Spinal cord (tissue), 9 donors: ENCODE measurements at regions not wholly inside any gene's neighbourhood (a gene's known extent, or its start where the extent isn't known, plus 50 kb on each side); places are given as distances from the start of the nearest gene placed in this dataset.
"Not testable (repeated sequence)": the region's sequence is repeated elsewhere in the genome, so short reads cannot be mapped to it uniquely, and the experiment has no call there.

ENCODE experiments used
- DNase-seq, 6 donors: peaks; one replicate each; pipeline versions ENCODE4 v3.0.0 to v3.0.0-alpha.2; 2013 to 2015; ENCODE audit warnings: low spot score in 6 of 6, low read depth in 4 of 6
- H3K27ac ChIP-seq: one replicate; pipeline ENCODE4 v1.5.1; 2013; ENCODE audit warnings: low read depth, low read length, control low read depth
- H3K27me3 ChIP-seq: one replicate; pipeline ENCODE4 v1.6.1; 2013; ENCODE audit warnings: low read length; ENCODE audit not compliant: control insufficient read depth, insufficient read depth
- H3K36me3 ChIP-seq: one replicate; pipeline ENCODE4 v1.6.1; 2013; ENCODE audit warnings: low read length; ENCODE audit not compliant: control insufficient read depth, insufficient read depth
- H3K4me1 ChIP-seq: one replicate; pipeline ENCODE4 v1.6.1; 2013; ENCODE audit warnings: low read length; ENCODE audit not compliant: control insufficient read depth, insufficient read depth
- H3K4me3 ChIP-seq: one replicate; pipeline ENCODE4 v1.5.1; 2013; ENCODE audit warnings: low read depth, low read length, control low read depth
- H3K9me3 ChIP-seq: one replicate; pipeline ENCODE4 v1.6.1; 2013; ENCODE audit warnings: low read length; ENCODE audit not compliant: control insufficient read depth, insufficient read depth
- WGBS: methylation state at CpG from one replicate; pipeline ENCODE4 v1.1.5; 2013; ENCODE audit warnings: missing lambda C conversion rate; ENCODE audit not compliant: insufficient coverage; 5-methylcytosine and 5-hydroxymethylcytosine counted together
- donor health status: healthy.

DNA sequence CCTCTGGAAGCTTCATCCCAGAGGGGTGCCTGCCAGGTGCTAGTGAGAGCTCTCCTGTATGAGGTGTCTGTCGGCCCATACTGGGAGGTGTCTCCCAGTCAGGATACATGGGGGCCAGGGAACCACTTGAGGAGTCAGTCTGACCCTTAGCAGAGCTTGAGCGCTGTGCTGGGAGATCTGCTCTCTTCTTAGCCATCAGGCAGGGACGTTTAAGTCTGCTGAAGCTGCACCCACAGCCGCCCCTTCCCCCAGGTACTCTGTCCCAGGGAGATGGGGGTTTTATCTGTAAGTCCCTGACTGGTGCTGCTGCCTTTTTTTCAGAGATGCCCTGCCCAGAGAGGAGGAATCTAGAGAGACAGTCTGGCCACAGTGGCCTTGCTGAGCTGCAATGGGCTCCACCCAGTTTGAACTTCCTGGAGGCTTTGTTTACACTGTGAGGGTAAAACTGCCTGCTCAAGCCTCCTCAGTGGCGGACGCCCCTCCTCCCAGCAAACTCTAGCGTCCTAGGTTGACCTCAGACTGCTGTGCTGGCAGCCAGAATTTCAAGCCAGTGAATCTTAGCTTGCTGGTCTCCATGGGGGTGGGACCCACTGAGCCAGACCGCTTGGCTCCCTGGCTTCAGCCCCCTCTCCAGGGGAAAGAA lies 93.3 kb upstream of the DYRK2 start:
- H3K27ac ChIP-seq, H3K9me3 ChIP-seq, H3K4me1 ChIP-seq, H3K4me3 ChIP-seq, H3K27me3 ChIP-seq, H3K36me3 ChIP-seq, DNase-seq: not testable (repeated sequence)
- 73% methylated on average over 7 of the region's 8 CpGs for WGBS

DNA sequence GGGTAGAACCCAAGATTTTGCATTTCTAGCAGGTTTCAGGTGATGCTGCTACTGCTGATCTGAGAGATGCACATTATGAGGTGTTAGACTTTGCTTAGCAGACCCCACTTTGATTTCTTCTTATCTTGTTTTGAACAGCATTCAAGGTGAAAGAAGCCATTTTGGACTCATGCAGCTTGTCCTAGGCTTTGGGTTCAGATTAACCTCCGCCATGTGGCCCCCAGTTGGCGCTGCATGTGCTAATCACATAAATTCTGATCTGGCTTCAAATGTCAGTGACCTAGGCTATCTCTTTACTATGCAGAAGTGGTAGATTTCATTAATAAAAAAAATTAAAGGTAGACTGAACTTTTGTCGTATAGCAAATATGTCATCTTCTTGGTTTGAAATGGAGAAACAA lies 89.8 kb upstream of the DYRK2 start:
- H3K9me3 ChIP-seq, result peaks cover 2% of the 10 kb centered on the region
- whole genome bisulfite sequencing, result 88% methylated on average over 3 of the region's 3 CpGs
- H3K36me3 ChIP-seq, result no peaks in the 10 kb centered on the region
- DNase-seq, result no peak
- H3K27ac ChIP-seq, result no peak overlapping the region
- no peaks in the 10 kb centered on the region for H3K27me3 ChIP-seq
- no peak overlapping the region for H3K4me3 ChIP-seq
- H3K4me1 ChIP-seq, result no peaks in the 10 kb centered on the region

DNA sequence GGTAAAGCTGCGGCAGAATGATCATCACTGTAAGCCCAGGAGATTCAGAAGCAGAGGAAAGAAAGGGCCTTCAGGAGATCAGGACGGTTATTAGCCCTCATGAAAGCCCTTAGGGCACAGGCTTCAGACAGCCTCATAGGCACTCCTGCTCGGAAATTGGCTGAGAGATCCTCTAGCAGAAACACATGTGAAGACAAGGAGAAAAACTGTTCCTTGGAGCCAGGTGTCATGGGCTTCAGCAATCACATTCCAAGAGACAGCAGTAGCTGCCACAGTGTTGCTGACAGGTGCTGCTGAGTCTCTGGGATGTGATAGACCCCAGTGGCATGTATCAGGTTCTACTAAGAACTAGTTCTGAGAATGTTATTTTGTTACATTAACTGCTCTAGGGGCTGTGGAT lies 88.8 kb upstream of the DYRK2 start:
- H3K27ac ChIP-seq, result no peak overlapping the region
- H3K9me3 ChIP-seq, result peaks cover 2% of the 10 kb centered on the region
- no peak overlapping the region for H3K4me3 ChIP-seq
- no peaks in the 10 kb centered on the region for H3K4me1 ChIP-seq
- WGBS, result 80% methylated on average over 3 of the region's 3 CpGs
- H3K27me3 ChIP-seq, result no peaks in the 10 kb centered on the region
- DNase-seq, result no peak
- no peaks in the 10 kb centered on the region for H3K36me3 ChIP-seq

DNA sequence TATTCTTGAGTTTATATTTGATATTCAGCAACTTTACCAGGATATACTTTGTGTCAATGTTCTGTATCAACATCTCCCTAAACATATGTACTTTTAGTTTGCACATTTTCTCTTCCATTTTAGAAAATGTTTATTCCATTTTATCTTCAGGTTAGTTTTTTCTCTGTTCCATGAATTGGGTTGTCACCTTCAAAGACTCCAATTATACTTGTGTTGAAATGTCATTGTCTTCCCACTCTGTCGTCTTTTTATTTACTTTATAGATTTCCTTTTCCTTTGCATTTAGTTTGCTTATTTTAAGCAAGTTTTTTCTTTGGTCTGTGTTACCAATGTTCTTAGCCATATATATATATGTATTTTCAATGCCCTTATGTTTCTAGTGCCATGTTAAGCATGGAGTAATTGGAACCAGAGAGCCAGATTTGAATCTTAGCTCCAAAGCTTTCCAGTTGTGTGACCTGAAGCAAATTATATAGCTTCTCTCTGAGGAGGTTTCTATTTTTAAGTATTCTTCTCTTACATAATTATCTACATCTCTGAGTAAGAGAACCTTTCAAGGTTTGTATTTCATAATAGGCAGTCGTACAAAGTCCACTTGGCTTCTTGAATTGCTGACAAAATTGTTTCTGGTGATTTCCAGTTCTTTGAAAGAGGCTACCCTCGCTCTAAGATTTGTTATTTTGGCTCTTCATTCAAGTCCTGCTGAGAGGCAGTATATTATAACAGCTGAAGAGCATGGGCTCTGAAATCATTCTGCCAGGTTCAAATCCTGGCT lies 85.8 kb upstream of the DYRK2 start:
- H3K36me3 ChIP-seq, result no peaks in the 10 kb centered on the region
- DNase-seq, result no peak
- H3K4me3 ChIP-seq, result no peak overlapping the region
- WGBS, result 64% methylated on average over 2 of the region's 3 CpGs
- H3K27me3 ChIP-seq, result no peaks in the 10 kb centered on the region
- H3K27ac ChIP-seq, result no peak overlapping the region
- H3K4me1 ChIP-seq, result no peaks in the 10 kb centered on the region
- peaks cover 2% of the 10 kb centered on the region for H3K9me3 ChIP-seq

GRCh38 chr12:67568055-67568454 lies 80.5 kb upstream of the DYRK2 start:
- DNase-seq, result no peak
- Histone ChIP-seq H3K4me1 (no peaks in the 10 kb centered on the region), H3K4me3 (no peak overlapping the region), H3K27me3 (no peaks in the 10 kb centered on the region), H3K36me3 (no peaks in the 10 kb centered on the region), H3K27ac (no peak overlapping the region), H3K9me3 (no peaks in the 10 kb centered on the region)
- no CpG with 5 or more reads among the region's 2 CpGs for WGBS

DNA sequence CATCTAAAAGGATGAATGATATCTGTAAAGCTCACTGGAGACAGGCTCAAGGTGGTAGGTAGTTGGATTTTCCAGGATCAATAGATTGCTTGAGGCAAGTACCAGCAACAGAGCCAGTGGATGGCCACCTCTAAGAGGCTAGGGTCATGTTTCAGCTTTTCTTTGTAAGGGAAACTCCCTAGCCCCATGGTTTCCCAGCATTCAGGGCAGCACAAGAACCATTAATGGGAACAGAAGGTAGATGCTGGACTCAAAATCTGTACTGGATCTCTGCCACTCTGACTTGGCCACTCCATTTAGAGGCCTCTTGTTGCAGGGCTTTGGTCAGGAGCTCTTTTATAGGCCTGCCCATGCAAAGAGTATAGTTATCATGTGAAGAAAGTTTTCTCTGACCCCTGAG lies 76.1 kb upstream of the DYRK2 start:
- Histone ChIP-seq H3K9me3 (no peaks in the 10 kb centered on the region), H3K4me1 (no peaks in the 10 kb centered on the region), H3K27me3 (no peaks in the 10 kb centered on the region), H3K27ac (no peak overlapping the region), H3K36me3 (no peaks in the 10 kb centered on the region), H3K4me3 (no peak overlapping the region)
- DNase-seq, result peak in 1 of 6 donors; percentile 30

DNA sequence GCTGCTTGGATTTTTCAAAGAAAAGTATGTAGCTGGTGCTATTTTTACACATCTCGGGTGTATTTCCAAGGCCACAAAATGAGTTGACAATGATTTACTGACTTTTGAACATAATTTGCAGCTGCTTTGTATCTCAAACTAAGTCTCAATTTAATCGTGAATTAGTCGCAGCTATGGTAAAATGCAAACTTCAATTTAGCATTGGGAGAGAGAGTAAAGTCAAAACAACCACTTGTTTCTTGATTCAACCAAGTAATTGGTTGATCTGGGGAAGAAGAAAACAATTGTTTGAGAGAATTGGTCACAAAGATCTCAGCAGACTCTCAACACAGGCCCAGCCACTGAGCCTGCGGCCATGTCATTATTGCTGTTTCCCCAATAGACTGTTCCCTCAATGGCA lies 75.0 kb upstream of the DYRK2 start:
- H3K9me3 ChIP-seq, result no peaks in the 10 kb centered on the region
- H3K36me3 ChIP-seq, result no peaks in the 10 kb centered on the region
- H3K27ac ChIP-seq, result no peak overlapping the region
- WGBS, result 20% methylated on average over 1 of the region's 4 CpGs
- no peaks in the 10 kb centered on the region for H3K27me3 ChIP-seq
- no peaks in the 10 kb centered on the region for H3K4me1 ChIP-seq
- no peak overlapping the region for H3K4me3 ChIP-seq
- DNase-seq, result peak in 1 of 6 donors; percentile 7

GRCh38 chr12:67578976-67579661 lies 69.4 kb upstream of the DYRK2 start:
- no peak for DNase-seq
- no peak overlapping the region for H3K4me3 ChIP-seq
- H3K27me3 ChIP-seq, result no peaks in the 10 kb centered on the region
- no peaks in the 10 kb centered on the region for H3K9me3 ChIP-seq
- no peaks in the 10 kb centered on the region for H3K4me1 ChIP-seq
- no peak overlapping the region for H3K27ac ChIP-seq
- WGBS, result no CpG with 5 or more reads among the region's 3 CpGs
- H3K36me3 ChIP-seq, result no peaks in the 10 kb centered on the region

DNA sequence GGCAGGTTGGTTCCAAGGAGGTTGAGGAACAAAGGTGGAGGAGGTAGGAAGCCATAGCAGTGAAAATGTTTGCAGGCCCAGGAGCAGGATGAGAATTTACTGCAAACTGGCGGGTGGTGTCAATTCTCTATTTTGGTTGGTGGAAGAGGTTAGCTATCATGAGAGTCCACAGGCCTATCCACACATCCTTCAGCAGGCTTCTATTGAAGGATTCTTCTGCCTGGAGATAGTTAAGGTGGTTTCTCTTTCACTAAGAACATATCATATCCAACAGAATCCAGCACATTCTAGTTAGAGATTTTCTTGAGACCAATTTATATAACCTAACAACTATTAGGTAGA lies 68.9 kb upstream of the DYRK2 start:
- H3K27me3 ChIP-seq, result no peaks in the 10 kb centered on the region
- no CpG with 5 or more reads among the region's 1 CpG for WGBS
- H3K36me3 ChIP-seq, result no peaks in the 10 kb centered on the region
- no peak overlapping the region for H3K27ac ChIP-seq
- no peaks in the 10 kb centered on the region for H3K9me3 ChIP-seq
- H3K4me1 ChIP-seq, result no peaks in the 10 kb centered on the region
- no peak for DNase-seq
- no peak overlapping the region for H3K4me3 ChIP-seq
